Liver (tissue), 8 donors: ENCODE measurements at regions not wholly inside any gene's neighbourhood (a gene's known extent, or its start where the extent isn't known, plus 50 kb on each side); places are given as distances from the start of the nearest gene placed in this dataset.

Experiments
- DNase-seq: peaks from one replicate; pipeline ENCODE4 v3.0.0-alpha.2; 2017; ENCODE audit warnings: low spot score
- H3K27ac ChIP-seq, 2 donors: one replicate each; pipeline ENCODE4 v1.7.0; 2013; ENCODE audit warnings: inconsistent platforms in 2 of 2, low read length in 2 of 2, control low read depth in 1 of 2, low read depth in 1 of 2, mild to moderate bottlenecking in 1 of 2
- H3K27me3 ChIP-seq, 4 donors: one replicate each; pipeline versions ENCODE4 v1.6.1 to v1.7.0; 2013; ENCODE audit warnings: low read length in 3 of 4, inconsistent platforms in 1 of 4, mild to moderate bottlenecking in 1 of 4, moderate library complexity in 1 of 4; ENCODE audit not compliant: control insufficient read depth in 4 of 4, insufficient read depth in 4 of 4
- H3K36me3 ChIP-seq, 4 donors: one replicate each; pipeline versions ENCODE4 v1.6.1 to v1.7.0; 2013; ENCODE audit warnings: low read length in 3 of 4, mild to moderate bottlenecking in 3 of 4, low read depth in 1 of 4, moderate library complexity in 1 of 4; ENCODE audit not compliant: control insufficient read depth in 4 of 4, insufficient read depth in 3 of 4
- H3K4me1 ChIP-seq, 4 donors: one replicate each; pipeline versions ENCODE4 v1.6.1 to v1.7.0; 2013; ENCODE audit warnings: low read length in 3 of 4, mild to moderate bottlenecking in 3 of 4, moderate library complexity in 1 of 4; ENCODE audit not compliant: control insufficient read depth in 4 of 4, insufficient read depth in 4 of 4
- H3K4me3 ChIP-seq, 3 donors: one replicate each; pipeline versions ENCODE4 v1.6.1 to v1.7.0; 2013; ENCODE audit warnings: low read length in 3 of 3, control low read depth in 1 of 3, low read depth in 1 of 3, mild to moderate bottlenecking in 1 of 3
- H3K9ac ChIP-seq, 2 donors: one replicate each; pipeline ENCODE4 v1.7.0; 2013; ENCODE audit warnings: low read length in 2 of 2, mild to moderate bottlenecking in 2 of 2, moderate library complexity in 2 of 2, control low read depth in 1 of 2, low read depth in 1 of 2
- H3K9me3 ChIP-seq, 4 donors: one replicate each; pipeline versions ENCODE4 v1.6.1 to v1.7.0; 2013; ENCODE audit warnings: low read length in 3 of 4; ENCODE audit not compliant: control insufficient read depth in 4 of 4
- EGR1 ChIP-seq, 2 donors: IDR thresholded peaks; 2 replicates each; pipeline ENCODE4 v1.6.1; 2016 to 2018; ENCODE audit warnings: antibody characterized with exemption in 2 of 2, low read depth in 2 of 2
- FOXA1 ChIP-seq: IDR thresholded peaks from 2 replicates; pipeline ENCODE4 v1.6.1; 2016; ENCODE audit warnings: antibody characterized with exemption
- GABPA ChIP-seq, 2 donors: IDR thresholded peaks in 1 of 2; conservative IDR thresholded peaks in 1 of 2; 2 replicates each; pipeline ENCODE4 v1.6.1; 2016; ENCODE audit warnings: antibody characterized with exemption in 2 of 2, mild to moderate bottlenecking in 1 of 2, moderate library complexity in 1 of 2
- HNF4A ChIP-seq, 2 donors: conservative IDR thresholded peaks; 2 replicates each; pipeline ENCODE4 v1.6.1; 2016; ENCODE audit warnings: antibody characterized with exemption in 2 of 2, mild to moderate bottlenecking in 2 of 2
- HNF4G ChIP-seq: IDR thresholded peaks from 2 replicates; pipeline ENCODE4 v1.6.1; 2016; ENCODE audit warnings: antibody characterized with exemption
- NR2F2 ChIP-seq: IDR thresholded peaks from 2 replicates; pipeline ENCODE4 v1.6.1; 2016; ENCODE audit warnings: antibody characterized with exemption
- RAD21 ChIP-seq, 2 donors: IDR thresholded peaks; 2 replicates each; pipeline ENCODE4 v1.6.1; 2016; ENCODE audit warnings: antibody characterized with exemption in 2 of 2, mild to moderate bottlenecking in 2 of 2
- RXRA ChIP-seq, 2 donors: IDR thresholded peaks; 2 replicates each; pipeline ENCODE4 v1.6.1; 2017 to 2018; ENCODE audit warnings: antibody characterized with exemption in 2 of 2, mild to moderate bottlenecking in 1 of 2
- SP1 ChIP-seq: IDR thresholded peaks from 2 replicates; pipeline ENCODE4 v1.6.1; 2018; ENCODE audit warnings: antibody characterized with exemption, mild to moderate bottlenecking
- TAF1 ChIP-seq: conservative IDR thresholded peaks from 2 replicates; pipeline ENCODE4 v1.6.1; 2016; ENCODE audit warnings: antibody characterized with exemption, mild to moderate bottlenecking
- YY1 ChIP-seq: IDR thresholded peaks from 2 replicates; pipeline ENCODE4 v1.6.1; 2016; ENCODE audit warnings: antibody characterized with exemption, mild to moderate bottlenecking
- WGBS: extraction: QIAGEN DNeasy Blood & Tissue Kit; methylation state at CpG from one replicate; pipeline ENCODE4 v1.1.7; 2013; 5-methylcytosine and 5-hydroxymethylcytosine counted together
- TF ChIP-seq, protein P1 (sequence below): IDR thresholded peaks from 2 replicates; pipeline ENCODE4 v1.6.1; 2016; ENCODE audit warnings: antibody characterized with exemption, mild to moderate bottlenecking
- TF ChIP-seq, protein P2 (sequence below): IDR thresholded peaks from 2 replicates; pipeline ENCODE4 v1.6.1; 2016; ENCODE audit warnings: antibody characterized with exemption
- TF ChIP-seq, protein P3 (sequence below): IDR thresholded peaks from 2 replicates; pipeline ENCODE4 v1.6.1; 2016; ENCODE audit warnings: antibody characterized with exemption
- TF ChIP-seq, protein P4 (sequence below): fragments of 150-350 bp; IDR thresholded peaks from 2 replicates; pipeline ENCODE4 v1.5.1; 2017; ENCODE audit warnings: improper control_type of control experiment, low read depth, low read length; ENCODE audit not compliant: missing input control
- TF ChIP-seq, protein P5 (sequence below): IDR thresholded peaks from 2 replicates; pipeline ENCODE4 v1.6.1; 2016; ENCODE audit warnings: antibody characterized with exemption
- donor health status: healthy.
- donor health status: healthy.
- donor health status: healthy.
- donor health status: healthy.
- donor health status: healthy.

DNA sequence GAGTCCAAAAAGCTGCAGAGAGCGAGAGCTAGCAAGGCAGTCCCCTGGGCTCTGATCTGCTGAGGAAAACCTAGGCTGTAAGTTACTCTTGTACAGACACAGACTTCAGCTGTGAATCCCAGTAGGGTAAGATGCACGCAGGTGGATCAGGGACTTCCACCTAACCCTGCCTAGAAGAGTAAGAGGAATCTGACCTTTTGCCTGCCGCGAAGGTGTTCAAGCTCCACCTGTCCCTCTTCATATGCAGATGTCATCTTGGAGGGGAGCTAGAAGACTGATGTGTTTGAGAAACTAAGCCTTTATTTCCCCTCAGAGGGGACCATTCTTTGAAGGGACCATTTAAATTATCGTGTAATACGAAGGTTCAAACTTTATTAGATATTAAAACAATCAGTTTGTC lies 108.6 kb upstream of the USP24 start:
- no peak for DNase-seq
- TF ChIP-seq EGR1 (IDR thresholded peaks at IDR 0.05; ENCODE audit: low read depth in 2 of 2) (no peak), GABPA (IDR thresholded peaks at IDR 0.05 in 1 of 2, conservative IDR thresholded peaks at IDR 0.05 in 1 of 2) (no peak), HNF4G (no peak), YY1 (no peak), SP1 (no peak), NR2F2 (no peak), TAF1 (no peak), FOXA1 (no peak), RXRA (IDR thresholded peaks at IDR 0.05) (no peak)
- TF ChIP-seq, protein P1, sequence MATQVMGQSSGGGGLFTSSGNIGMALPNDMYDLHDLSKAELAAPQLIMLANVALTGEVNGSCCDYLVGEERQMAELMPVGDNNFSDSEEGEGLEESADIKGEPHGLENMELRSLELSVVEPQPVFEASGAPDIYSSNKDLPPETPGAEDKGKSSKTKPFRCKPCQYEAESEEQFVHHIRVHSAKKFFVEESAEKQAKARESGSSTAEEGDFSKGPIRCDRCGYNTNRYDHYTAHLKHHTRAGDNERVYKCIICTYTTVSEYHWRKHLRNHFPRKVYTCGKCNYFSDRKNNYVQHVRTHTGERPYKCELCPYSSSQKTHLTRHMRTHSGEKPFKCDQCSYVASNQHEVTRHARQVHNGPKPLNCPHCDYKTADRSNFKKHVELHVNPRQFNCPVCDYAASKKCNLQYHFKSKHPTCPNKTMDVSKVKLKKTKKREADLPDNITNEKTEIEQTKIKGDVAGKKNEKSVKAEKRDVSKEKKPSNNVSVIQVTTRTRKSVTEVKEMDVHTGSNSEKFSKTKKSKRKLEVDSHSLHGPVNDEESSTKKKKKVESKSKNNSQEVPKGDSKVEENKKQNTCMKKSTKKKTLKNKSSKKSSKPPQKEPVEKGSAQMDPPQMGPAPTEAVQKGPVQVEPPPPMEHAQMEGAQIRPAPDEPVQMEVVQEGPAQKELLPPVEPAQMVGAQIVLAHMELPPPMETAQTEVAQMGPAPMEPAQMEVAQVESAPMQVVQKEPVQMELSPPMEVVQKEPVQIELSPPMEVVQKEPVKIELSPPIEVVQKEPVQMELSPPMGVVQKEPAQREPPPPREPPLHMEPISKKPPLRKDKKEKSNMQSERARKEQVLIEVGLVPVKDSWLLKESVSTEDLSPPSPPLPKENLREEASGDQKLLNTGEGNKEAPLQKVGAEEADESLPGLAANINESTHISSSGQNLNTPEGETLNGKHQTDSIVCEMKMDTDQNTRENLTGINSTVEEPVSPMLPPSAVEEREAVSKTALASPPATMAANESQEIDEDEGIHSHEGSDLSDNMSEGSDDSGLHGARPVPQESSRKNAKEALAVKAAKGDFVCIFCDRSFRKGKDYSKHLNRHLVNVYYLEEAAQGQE = no peak
- TF ChIP-seq, protein P2, sequence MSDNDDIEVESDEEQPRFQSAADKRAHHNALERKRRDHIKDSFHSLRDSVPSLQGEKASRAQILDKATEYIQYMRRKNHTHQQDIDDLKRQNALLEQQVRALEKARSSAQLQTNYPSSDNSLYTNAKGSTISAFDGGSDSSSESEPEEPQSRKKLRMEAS = no peak
- TF ChIP-seq, protein P3, sequence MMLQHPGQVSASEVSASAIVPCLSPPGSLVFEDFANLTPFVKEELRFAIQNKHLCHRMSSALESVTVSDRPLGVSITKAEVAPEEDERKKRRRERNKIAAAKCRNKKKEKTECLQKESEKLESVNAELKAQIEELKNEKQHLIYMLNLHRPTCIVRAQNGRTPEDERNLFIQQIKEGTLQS = no peak
- TF ChIP-seq, protein P4, sequence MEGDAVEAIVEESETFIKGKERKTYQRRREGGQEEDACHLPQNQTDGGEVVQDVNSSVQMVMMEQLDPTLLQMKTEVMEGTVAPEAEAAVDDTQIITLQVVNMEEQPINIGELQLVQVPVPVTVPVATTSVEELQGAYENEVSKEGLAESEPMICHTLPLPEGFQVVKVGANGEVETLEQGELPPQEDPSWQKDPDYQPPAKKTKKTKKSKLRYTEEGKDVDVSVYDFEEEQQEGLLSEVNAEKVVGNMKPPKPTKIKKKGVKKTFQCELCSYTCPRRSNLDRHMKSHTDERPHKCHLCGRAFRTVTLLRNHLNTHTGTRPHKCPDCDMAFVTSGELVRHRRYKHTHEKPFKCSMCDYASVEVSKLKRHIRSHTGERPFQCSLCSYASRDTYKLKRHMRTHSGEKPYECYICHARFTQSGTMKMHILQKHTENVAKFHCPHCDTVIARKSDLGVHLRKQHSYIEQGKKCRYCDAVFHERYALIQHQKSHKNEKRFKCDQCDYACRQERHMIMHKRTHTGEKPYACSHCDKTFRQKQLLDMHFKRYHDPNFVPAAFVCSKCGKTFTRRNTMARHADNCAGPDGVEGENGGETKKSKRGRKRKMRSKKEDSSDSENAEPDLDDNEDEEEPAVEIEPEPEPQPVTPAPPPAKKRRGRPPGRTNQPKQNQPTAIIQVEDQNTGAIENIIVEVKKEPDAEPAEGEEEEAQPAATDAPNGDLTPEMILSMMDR = no peak
- TF ChIP-seq, protein P5, sequence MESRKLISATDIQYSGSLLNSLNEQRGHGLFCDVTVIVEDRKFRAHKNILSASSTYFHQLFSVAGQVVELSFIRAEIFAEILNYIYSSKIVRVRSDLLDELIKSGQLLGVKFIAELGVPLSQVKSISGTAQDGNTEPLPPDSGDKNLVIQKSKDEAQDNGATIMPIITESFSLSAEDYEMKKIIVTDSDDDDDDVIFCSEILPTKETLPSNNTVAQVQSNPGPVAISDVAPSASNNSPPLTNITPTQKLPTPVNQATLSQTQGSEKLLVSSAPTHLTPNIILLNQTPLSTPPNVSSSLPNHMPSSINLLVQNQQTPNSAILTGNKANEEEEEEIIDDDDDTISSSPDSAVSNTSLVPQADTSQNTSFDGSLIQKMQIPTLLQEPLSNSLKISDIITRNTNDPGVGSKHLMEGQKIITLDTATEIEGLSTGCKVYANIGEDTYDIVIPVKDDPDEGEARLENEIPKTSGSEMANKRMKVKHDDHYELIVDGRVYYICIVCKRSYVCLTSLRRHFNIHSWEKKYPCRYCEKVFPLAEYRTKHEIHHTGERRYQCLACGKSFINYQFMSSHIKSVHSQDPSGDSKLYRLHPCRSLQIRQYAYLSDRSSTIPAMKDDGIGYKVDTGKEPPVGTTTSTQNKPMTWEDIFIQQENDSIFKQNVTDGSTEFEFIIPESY = no peak
- Histone ChIP-seq H3K36me3 (no peaks in the 10 kb centered on the region), H3K4me3 (no peak overlapping the region), H3K9ac (no peak overlapping the region), H3K9me3 (no peaks in the 10 kb centered on the region), H3K27me3 (no peaks in the 10 kb centered on the region), H3K27ac (no peak overlapping the region), H3K4me1 (no peaks in the 10 kb centered on the region)
- 79% methylated on average over 6 of the region's 6 CpGs for WGBS

DNA sequence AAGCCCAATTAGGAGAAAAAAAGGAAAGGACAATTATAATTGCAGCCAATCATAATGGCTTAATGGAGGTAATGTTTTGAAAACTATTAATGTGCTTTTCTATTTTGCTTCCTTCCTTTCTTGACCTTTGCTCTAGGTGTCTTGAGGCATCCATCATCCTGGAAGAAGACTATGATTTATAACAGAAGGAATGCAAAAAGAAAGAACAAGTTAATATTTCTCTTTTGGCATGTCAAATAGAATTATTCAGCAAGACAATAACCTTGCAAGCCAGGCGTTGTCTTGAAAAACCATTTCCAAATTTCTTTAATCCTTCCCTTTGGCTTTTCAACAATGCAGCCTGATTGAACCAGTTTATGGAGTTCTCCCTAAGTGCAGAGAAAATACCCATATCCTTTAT lies 107.7 kb upstream of the USP24 start:
- Histone ChIP-seq H3K9me3 (no peaks in the 10 kb centered on the region), H3K4me3 (no peak overlapping the region), H3K36me3 (no peaks in the 10 kb centered on the region), H3K4me1 (no peaks in the 10 kb centered on the region), H3K27me3 (no peaks in the 10 kb centered on the region), H3K27ac (no peak overlapping the region), H3K9ac (no peak overlapping the region)
- DNase-seq = no peak
- 88% methylated on average over 1 of the region's 1 CpG for WGBS
- TF ChIP-seq, protein P3 = no peak
- TF ChIP-seq, protein P4 = no peak
- TF ChIP-seq, protein P2 = no peak
- TF ChIP-seq EGR1 (IDR thresholded peaks at IDR 0.05; ENCODE audit: low read depth in 2 of 2) (no peak), HNF4A (conservative IDR thresholded peaks at IDR 0.05) (no peak), HNF4G (no peak), NR2F2 (no peak), RAD21 (IDR thresholded peaks at IDR 0.05) (no peak), FOXA1 (no peak), TAF1 (no peak), YY1 (no peak), SP1 (no peak)
- TF ChIP-seq, protein P1 = no peak
